ENCODE measurements at regions not wholly inside any gene's neighbourhood (a gene's known extent, or its start where the extent isn't known, plus 50 kb on each side); places are given as distances from the start of the nearest gene placed in this dataset.

DNA sequence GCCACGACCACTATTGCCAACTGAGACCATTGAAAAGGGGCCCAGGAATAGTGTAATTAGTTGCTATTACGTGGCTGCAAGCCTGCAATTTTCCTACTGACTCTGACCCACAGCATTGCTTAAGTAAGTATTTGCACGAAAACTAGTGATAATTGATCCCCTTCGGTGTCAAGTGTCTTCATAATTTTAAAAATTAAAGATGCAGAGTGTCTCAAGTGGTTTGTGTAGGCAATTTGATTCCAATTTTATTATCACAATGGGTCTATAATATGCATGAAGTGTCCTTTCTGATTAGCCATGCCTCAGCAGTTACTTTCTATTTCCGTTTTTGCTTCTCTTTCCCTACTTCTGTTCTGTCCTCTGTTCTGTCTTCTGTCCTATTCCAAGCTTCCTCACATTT, 259.2 kb downstream of the C3orf38 start:
- Histone ChIP-seq H3K9me3 (no peaks in the 10 kb centered on the region), H3K4me1 (no peaks in the 10 kb centered on the region), H3K4me3 (no peak overlapping the region), H3K4me2 (no peak overlapping the region), H3K27ac (no peak overlapping the region)
- no peak for ATAC-seq
- no peak for DNase-seq (ENCODE audit: low read depth in 1 of 2, low spot score in 1 of 2)
- POLR2A ChIA-PET, result no interaction called here
- no peak for TF ChIP-seq MAFK (IDR thresholded peaks at IDR 0.05; ENCODE audit: partially characterized antibody)
- FAIRE-seq, result no peak
- CTCF ChIA-PET, result no interaction called here
- 1% methylated on average over 5 of the region's 5 CpGs for WGBS (ENCODE audit: missing lambda C conversion rate)

GRCh38 chr3:88410259-88410658, 260.5 kb downstream of the C3orf38 start:
- no peak for FAIRE-seq
- ATAC-seq, result no peak
- CTCF ChIA-PET, result no interaction called here

DNA sequence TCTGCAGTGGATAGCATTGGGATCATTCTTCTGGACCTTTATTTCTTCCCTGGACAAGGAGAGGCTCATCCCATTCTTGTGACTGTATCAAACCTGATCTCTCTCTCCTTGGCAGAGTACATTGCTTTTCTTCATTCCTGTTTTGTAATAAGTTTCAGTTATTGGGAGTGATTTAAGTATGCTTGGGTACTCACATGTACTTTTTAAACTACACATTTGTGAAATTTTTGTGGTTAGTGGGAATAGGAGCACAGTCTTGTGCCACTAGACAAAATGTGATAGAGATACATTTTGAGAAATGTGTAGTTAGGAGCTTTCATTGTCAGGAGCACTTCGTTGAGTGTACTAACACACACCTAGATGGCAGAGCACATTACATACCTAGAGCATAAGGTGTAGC, 262.6 kb downstream of the C3orf38 start:
- DNase-seq (ENCODE audit: low read depth in 1 of 2, low spot score in 1 of 2), result no peak
- 0% methylated on average over 1 of the region's 1 CpG for WGBS (ENCODE audit: missing lambda C conversion rate)
- ATAC-seq, result no peak
- H3K27ac ChIP-seq, result no peak overlapping the region
- no peak for TF ChIP-seq POLR2A (IDR thresholded peaks at IDR 0.05; ENCODE audit: low read length)
- TF ChIP-seq HOXA7 (CRISPR knock-in tag; IDR thresholded peaks at IDR 0.05), result no peak
- TF ChIP-seq, protein P1, sequence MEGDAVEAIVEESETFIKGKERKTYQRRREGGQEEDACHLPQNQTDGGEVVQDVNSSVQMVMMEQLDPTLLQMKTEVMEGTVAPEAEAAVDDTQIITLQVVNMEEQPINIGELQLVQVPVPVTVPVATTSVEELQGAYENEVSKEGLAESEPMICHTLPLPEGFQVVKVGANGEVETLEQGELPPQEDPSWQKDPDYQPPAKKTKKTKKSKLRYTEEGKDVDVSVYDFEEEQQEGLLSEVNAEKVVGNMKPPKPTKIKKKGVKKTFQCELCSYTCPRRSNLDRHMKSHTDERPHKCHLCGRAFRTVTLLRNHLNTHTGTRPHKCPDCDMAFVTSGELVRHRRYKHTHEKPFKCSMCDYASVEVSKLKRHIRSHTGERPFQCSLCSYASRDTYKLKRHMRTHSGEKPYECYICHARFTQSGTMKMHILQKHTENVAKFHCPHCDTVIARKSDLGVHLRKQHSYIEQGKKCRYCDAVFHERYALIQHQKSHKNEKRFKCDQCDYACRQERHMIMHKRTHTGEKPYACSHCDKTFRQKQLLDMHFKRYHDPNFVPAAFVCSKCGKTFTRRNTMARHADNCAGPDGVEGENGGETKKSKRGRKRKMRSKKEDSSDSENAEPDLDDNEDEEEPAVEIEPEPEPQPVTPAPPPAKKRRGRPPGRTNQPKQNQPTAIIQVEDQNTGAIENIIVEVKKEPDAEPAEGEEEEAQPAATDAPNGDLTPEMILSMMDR (IDR thresholded peaks at IDR 0.05), result no peak
- no peak for TF ChIP-seq CHD4 (IDR thresholded peaks at IDR 0.05; ENCODE audit: borderline replicate concordance)
- no peak for TF ChIP-seq FOSB (CRISPR knock-in tag; IDR thresholded peaks at IDR 0.05)
- no peak for TF ChIP-seq HOXB13 (CRISPR knock-in tag; IDR thresholded peaks at IDR 0.05; ENCODE audit: low read depth)
- TF ChIP-seq MAZ (IDR thresholded peaks at IDR 0.05; ENCODE audit: borderline replicate concordance, low read depth, low read length), result no peak
- TF ChIP-seq RAD21 (conservative IDR thresholded peaks at IDR 0.05 in 1 of 2, IDR thresholded peaks at IDR 0.05 in 1 of 2), result no peak
- TF ChIP-seq EP300 (IDR thresholded peaks at IDR 0.05), result no peak
- TF ChIP-seq EHMT2 (IDR thresholded peaks at IDR 0.05; ENCODE audit: low read depth), result no peak
- TF ChIP-seq, protein P2, sequence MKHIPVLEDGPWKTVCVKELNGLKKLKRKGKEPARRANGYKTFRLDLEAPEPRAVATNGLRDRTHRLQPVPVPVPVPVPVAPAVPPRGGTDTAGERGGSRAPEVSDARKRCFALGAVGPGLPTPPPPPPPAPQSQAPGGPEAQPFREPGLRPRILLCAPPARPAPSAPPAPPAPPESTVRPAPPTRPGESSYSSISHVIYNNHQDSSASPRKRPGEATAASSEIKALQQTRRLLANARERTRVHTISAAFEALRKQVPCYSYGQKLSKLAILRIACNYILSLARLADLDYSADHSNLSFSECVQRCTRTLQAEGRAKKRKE (CRISPR knock-in tag; IDR thresholded peaks at IDR 0.05; ENCODE audit: low read depth), result no peak
- TF ChIP-seq HDAC2 (IDR thresholded peaks at IDR 0.05), result no peak
- TF ChIP-seq, protein P3, sequence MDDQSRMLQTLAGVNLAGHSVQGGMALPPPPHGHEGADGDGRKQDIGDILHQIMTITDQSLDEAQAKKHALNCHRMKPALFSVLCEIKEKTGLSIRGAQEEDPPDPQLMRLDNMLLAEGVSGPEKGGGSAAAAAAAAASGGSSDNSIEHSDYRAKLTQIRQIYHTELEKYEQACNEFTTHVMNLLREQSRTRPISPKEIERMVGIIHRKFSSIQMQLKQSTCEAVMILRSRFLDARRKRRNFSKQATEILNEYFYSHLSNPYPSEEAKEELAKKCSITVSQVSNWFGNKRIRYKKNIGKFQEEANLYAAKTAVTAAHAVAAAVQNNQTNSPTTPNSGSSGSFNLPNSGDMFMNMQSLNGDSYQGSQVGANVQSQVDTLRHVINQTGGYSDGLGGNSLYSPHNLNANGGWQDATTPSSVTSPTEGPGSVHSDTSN (IDR thresholded peaks at IDR 0.05), result no peak
- TF ChIP-seq, protein P4, sequence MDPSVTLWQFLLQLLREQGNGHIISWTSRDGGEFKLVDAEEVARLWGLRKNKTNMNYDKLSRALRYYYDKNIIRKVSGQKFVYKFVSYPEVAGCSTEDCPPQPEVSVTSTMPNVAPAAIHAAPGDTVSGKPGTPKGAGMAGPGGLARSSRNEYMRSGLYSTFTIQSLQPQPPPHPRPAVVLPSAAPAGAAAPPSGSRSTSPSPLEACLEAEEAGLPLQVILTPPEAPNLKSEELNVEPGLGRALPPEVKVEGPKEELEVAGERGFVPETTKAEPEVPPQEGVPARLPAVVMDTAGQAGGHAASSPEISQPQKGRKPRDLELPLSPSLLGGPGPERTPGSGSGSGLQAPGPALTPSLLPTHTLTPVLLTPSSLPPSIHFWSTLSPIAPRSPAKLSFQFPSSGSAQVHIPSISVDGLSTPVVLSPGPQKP (IDR thresholded peaks at IDR 0.05; ENCODE audit: low read depth, low read length), result no peak
- no peak for TF ChIP-seq KDM1A (IDR thresholded peaks at IDR 0.05; ENCODE audit: low read depth)
- H3K4me3 ChIP-seq, result no peak overlapping the region
- POLR2A ChIA-PET, result no interaction called here
- CTCF ChIA-PET, result interaction anchor here (0.7 kb wide), 1 partner anchor 848 kb away, joined by 3 read pairs; no protein-coding TSS in a partner anchor
- no peak overlapping the region for H3K4me2 ChIP-seq
- H3K9me3 ChIP-seq, result no peaks in the 10 kb centered on the region
- FAIRE-seq, result no peak
- H3K4me1 ChIP-seq, result no peaks in the 10 kb centered on the region

More at GRCh38 chr3:88410259-88410658, 260.5 kb downstream of the C3orf38 start:
- no peak overlapping the region for H3K4me2 ChIP-seq
- TF ChIP-seq FOXS1 (CRISPR knock-in tag; IDR thresholded peaks at IDR 0.05), result no peak
- TF ChIP-seq TP53 (CRISPR knock-in tag; IDR thresholded peaks at IDR 0.05), result no peak
- H3K4me1 ChIP-seq, result no peaks in the 10 kb centered on the region
- POLR2A ChIA-PET, result no interaction called here
- DNase-seq (ENCODE audit: low read depth in 1 of 2, low spot score in 1 of 2), result no peak
- no peak overlapping the region for H3K4me3 ChIP-seq
- 17% methylated on average over 3 of the region's 3 CpGs for WGBS (ENCODE audit: missing lambda C conversion rate)
- H3K27ac ChIP-seq, result no peak overlapping the region
- no peaks in the 10 kb centered on the region for H3K9me3 ChIP-seq
